Endothelial cell of umbilical vein (primary cell): ENCODE measurements at regions not wholly inside any gene's neighbourhood (a gene's known extent, or its start where the extent isn't known, plus 50 kb on each side); places are given as distances from the start of the nearest gene placed in this dataset.

Source experiments
- BruUV-seq: library from RNA; stranded (reverse); fragments of 400-500 nt; replicated peaks from 2 replicates; lab custom pipeline; 2021; lab: Mats Ljungman, UMichigan
- CTCF ChIA-PET: fragments of 300-600, 350-600 bp; sonication (Branson Sonifier 250); formaldehyde crosslinking; loops from one replicate; lab custom pipeline; 2021; ENCODE audit warnings: antibody characterized with exemption, inconsistent platforms; lab: Charles Lee
- POLR2A ChIA-PET: fragments of 300-600, 350-600 bp; sonication (Branson Sonifier 250); formaldehyde crosslinking; loops from one replicate; lab custom pipeline; 2021; ENCODE audit warnings: antibody characterized with exemption, inconsistent platforms; lab: Charles Lee
- DNase-seq: peaks from one replicate; pipeline ENCODE4 v3.0.0-alpha.2; 2011; ENCODE audit warnings: low read depth, low spot score
- FAIRE-seq: peaks from 2 replicates; lab custom pipeline; 2011; peaks lifted over from hg19 to GRCh38; lab: Jason Lieb, UNC
- H2AFZ ChIP-seq: 2 replicates; pipeline ENCODE4 v1.6.0; 2012; ENCODE audit warnings: low read depth, low read length, control low read depth, inconsistent platforms
- H3K27ac ChIP-seq: 2 replicates; pipeline ENCODE4 v1.5.1; 2011; ENCODE audit warnings: low read depth, mild to moderate bottlenecking, control low read depth, low read length, moderate library complexity; ENCODE audit not compliant: insufficient read depth
- H3K27me3 ChIP-seq, 2 experiments: 2 replicates each; pipeline versions ENCODE4 v1.6.0 to v1.6.1; 2011; ENCODE audit warnings: low read length in 2 of 2, mixed read lengths in 1 of 2; ENCODE audit not compliant: control insufficient read depth in 2 of 2, insufficient read depth in 2 of 2
- H3K36me3 ChIP-seq, 2 experiments: 2 replicates in 1 of 2; 3 replicates in 1 of 2; pipeline ENCODE4 v1.5.1; 2011; ENCODE audit warnings: low read length in 2 of 2, mild to moderate bottlenecking in 1 of 2, moderate library complexity in 1 of 2; ENCODE audit not compliant: control insufficient read depth in 2 of 2, insufficient read depth in 2 of 2; ENCODE audit errors: extremely low read depth in 1 of 2
- H3K4me1 ChIP-seq: 3 replicates; pipeline ENCODE4 v1.5.1; 2011; ENCODE audit warnings: mild to moderate bottlenecking, low read length; ENCODE audit not compliant: control insufficient read depth, insufficient read depth; ENCODE audit errors: extremely low read depth
- H3K4me2 ChIP-seq: 2 replicates; pipeline ENCODE4 v1.6.1; 2011; ENCODE audit warnings: low read length, control low read depth, mixed read lengths; ENCODE audit not compliant: insufficient read depth
- H3K4me3 ChIP-seq, 3 experiments: fragments of 200-600 bp in 1 of 3; sonication (generic), shearing (Covaris generic) in 1 of 3; replicated peaks in 1 of 3; 2 replicates each; pipeline ENCODE4 v1.5.1; 2011 to 2016; ENCODE audit warnings: control low read depth in 3 of 3, low read length in 3 of 3, mild to moderate bottlenecking in 2 of 3, inconsistent platforms in 1 of 3, low read depth in 1 of 3, moderate library complexity in 1 of 3; ENCODE audit not compliant: insufficient read depth in 1 of 3
- H3K79me2 ChIP-seq: 2 replicates; pipeline ENCODE4 v1.6.0; 2012; ENCODE audit warnings: low read length, inconsistent platforms; ENCODE audit not compliant: control insufficient read depth, insufficient read depth
- H3K9ac ChIP-seq: replicated peaks from 2 replicates; pipeline ENCODE3; 2011; ENCODE audit warnings: low read length, control low read depth; ENCODE audit not compliant: insufficient read depth; ENCODE audit errors: extremely low read depth
- H3K9me1 ChIP-seq: replicated peaks from 3 replicates; pipeline ENCODE4 v1.6.0; 2011; ENCODE audit warnings: mild to moderate bottlenecking, low read length; ENCODE audit not compliant: control insufficient read depth, insufficient read depth; ENCODE audit errors: extremely low read depth
- H3K9me3 ChIP-seq: replicated peaks from 2 replicates; pipeline ENCODE4 v1.5.1; 2012; ENCODE audit warnings: low read length, inconsistent platforms; ENCODE audit not compliant: control insufficient read depth, insufficient read depth
- H4K20me1 ChIP-seq: replicated peaks from 2 replicates; pipeline ENCODE3; 2011; ENCODE audit warnings: mild to moderate bottlenecking, low read length; ENCODE audit not compliant: control insufficient read depth, insufficient read depth; ENCODE audit errors: extremely low read depth
- EZH2 ChIP-seq: IDR thresholded peaks from 2 replicates; pipeline ENCODE4 v1.6.1; 2012; ENCODE audit warnings: borderline replicate concordance, low read depth, mild to moderate bottlenecking, moderate library complexity, low read length, inconsistent platforms; ENCODE audit not compliant: severe bottlenecking
- FOS ChIP-seq: IDR thresholded peaks from 2 replicates; pipeline ENCODE4 v1.6.1; 2011; ENCODE audit warnings: mild to moderate bottlenecking, low read length, moderate library complexity, borderline replicate concordance; ENCODE audit not compliant: insufficient read depth
- GATA2 ChIP-seq: IDR thresholded peaks from 2 replicates; pipeline ENCODE4 v1.7.0; 2011; ENCODE audit warnings: low read depth, mild to moderate bottlenecking, moderate library complexity, mixed read lengths, low read length; ENCODE audit not compliant: insufficient read length, insufficient read depth
- JUN ChIP-seq: IDR thresholded peaks from 2 replicates; pipeline ENCODE4 v1.6.1; 2011; ENCODE audit warnings: borderline replicate concordance, low read depth; ENCODE audit not compliant: insufficient read length, insufficient read depth
- MYC ChIP-seq: IDR thresholded peaks from one replicate; pipeline ENCODE4 v1.6.1; 2011; ENCODE audit warnings: mild to moderate bottlenecking, low read depth, low read length
- POLR2A ChIP-seq: IDR thresholded peaks from 2 replicates; pipeline ENCODE4 v1.6.1; 2012; ENCODE audit warnings: low read depth, mild to moderate bottlenecking, control low read depth, low read length
- POLR2AphosphoS5 ChIP-seq: IDR thresholded peaks from 2 replicates; pipeline ENCODE4 v1.6.1; 2012; ENCODE audit warnings: low read depth, mild to moderate bottlenecking, control low read depth, low read length, moderate library complexity; ENCODE audit not compliant: insufficient read depth
- dilution Hi-C: fragments of 300-500 bp; cut with MboI; formaldehyde crosslinking; loops from one replicate; pipeline ENCODE4 v1.15.0; 2019; ENCODE audit warnings: low sequenced_read_pairs; ENCODE audit not compliant: extremely low pct_ligation_motif_present
- intact Hi-C: fragments of 100-400 bp; cut with micrococcal nuclease; formaldehyde crosslinking; loops from one replicate; pipeline ENCODE4 v1.10.0; 2022
- TF ChIP-seq, protein P1 (sequence below): IDR thresholded peaks from 2 replicates; pipeline ENCODE4 v1.6.1; 2011; ENCODE audit not compliant: insufficient read depth, insufficient read length
- TF ChIP-seq, protein P2 (sequence below), 2 donors: IDR thresholded peaks; 1 replicate in 1 of 2; 2 replicates in 1 of 2; pipeline ENCODE4 v1.5.1; 2011; ENCODE audit warnings: low read length in 2 of 2, mild to moderate bottlenecking in 2 of 2, moderate library complexity in 2 of 2, control low read depth in 1 of 2, inconsistent platforms in 1 of 2, low read depth in 1 of 2; ENCODE audit not compliant: insufficient read depth in 1 of 2; ENCODE audit errors: extremely low read depth in 1 of 2

DNA sequence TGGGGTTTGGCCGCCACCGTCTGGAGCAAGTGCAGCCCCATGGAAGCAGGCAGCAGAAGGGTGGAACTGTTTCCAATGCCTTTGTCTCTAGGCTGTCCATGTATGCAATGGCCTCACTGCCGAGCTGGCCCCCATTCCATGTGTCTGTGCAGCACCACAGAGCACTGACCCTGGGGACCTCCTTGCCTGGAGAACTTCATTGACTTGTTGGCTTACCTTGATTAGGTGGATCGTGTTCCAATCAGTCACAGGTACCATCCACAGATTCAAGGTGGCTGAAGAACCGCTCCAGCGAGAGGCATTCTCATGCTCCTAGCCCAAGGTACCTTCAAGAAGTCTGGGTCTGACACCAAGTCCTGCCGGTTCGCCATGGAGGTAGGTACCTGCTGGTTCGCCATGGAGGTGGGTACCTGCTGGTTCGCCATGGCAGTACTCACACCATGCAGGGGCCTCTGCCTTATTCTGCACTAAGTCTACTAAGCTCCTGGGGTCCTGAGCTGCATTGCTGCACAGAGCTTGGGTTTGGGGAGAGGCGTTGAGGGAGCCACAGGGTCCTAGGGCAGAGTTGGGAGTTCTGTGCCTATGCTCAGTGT, 358.3 kb upstream of the IRX1 start:
- no peak for FAIRE-seq

More for the DNA sequence above, 358.3 kb upstream of the IRX1 start:
- no peaks in the 10 kb centered on the region for H4K20me1 ChIP-seq
- no peak overlapping the region for H3K4me2 ChIP-seq
- H3K27ac ChIP-seq: no peak overlapping the region
- no peaks in the 10 kb centered on the region for H3K4me1 ChIP-seq
- H3K4me3 ChIP-seq: no peak overlapping the region
- H3K36me3 ChIP-seq: no peaks in the 10 kb centered on the region
- H3K9me1 ChIP-seq: no peaks in the 10 kb centered on the region
- ChIA-PET CTCF (no interaction called here), POLR2A (no interaction called here)
- no peak for DNase-seq
- no peak overlapping the region for H2AFZ ChIP-seq
- no peak overlapping the region for H3K9ac ChIP-seq
- no peaks in the 10 kb centered on the region for H3K79me2 ChIP-seq
- no peaks in the 10 kb centered on the region for H3K9me3 ChIP-seq
- dilution Hi-C loops (no loop called here), intact Hi-C loops (no loop called here)
- no TSS peak for BruUV-seq
- TF ChIP-seq, protein P1, sequence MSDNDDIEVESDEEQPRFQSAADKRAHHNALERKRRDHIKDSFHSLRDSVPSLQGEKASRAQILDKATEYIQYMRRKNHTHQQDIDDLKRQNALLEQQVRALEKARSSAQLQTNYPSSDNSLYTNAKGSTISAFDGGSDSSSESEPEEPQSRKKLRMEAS: no peak
- TF ChIP-seq, protein P2, sequence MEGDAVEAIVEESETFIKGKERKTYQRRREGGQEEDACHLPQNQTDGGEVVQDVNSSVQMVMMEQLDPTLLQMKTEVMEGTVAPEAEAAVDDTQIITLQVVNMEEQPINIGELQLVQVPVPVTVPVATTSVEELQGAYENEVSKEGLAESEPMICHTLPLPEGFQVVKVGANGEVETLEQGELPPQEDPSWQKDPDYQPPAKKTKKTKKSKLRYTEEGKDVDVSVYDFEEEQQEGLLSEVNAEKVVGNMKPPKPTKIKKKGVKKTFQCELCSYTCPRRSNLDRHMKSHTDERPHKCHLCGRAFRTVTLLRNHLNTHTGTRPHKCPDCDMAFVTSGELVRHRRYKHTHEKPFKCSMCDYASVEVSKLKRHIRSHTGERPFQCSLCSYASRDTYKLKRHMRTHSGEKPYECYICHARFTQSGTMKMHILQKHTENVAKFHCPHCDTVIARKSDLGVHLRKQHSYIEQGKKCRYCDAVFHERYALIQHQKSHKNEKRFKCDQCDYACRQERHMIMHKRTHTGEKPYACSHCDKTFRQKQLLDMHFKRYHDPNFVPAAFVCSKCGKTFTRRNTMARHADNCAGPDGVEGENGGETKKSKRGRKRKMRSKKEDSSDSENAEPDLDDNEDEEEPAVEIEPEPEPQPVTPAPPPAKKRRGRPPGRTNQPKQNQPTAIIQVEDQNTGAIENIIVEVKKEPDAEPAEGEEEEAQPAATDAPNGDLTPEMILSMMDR (IDR thresholded peaks at IDR 0.05; ENCODE audit: extremely low read depth in 1 of 2, insufficient read depth in 1 of 2, low read depth in 1 of 2, low read length in 2 of 2): no peak
- TF ChIP-seq MYC (no peak), EZH2 (no peak), JUN (no peak), GATA2 (no peak), POLR2AphosphoS5 (no peak), FOS (no peak), POLR2A (no peak)
- no peaks in the 10 kb centered on the region for H3K27me3 ChIP-seq
